ENCODE measurements at regions not wholly inside any gene's neighbourhood (a gene's known extent, or its start where the extent isn't known, plus 50 kb on each side); places are given as distances from the start of the nearest gene placed in this dataset.

DNA sequence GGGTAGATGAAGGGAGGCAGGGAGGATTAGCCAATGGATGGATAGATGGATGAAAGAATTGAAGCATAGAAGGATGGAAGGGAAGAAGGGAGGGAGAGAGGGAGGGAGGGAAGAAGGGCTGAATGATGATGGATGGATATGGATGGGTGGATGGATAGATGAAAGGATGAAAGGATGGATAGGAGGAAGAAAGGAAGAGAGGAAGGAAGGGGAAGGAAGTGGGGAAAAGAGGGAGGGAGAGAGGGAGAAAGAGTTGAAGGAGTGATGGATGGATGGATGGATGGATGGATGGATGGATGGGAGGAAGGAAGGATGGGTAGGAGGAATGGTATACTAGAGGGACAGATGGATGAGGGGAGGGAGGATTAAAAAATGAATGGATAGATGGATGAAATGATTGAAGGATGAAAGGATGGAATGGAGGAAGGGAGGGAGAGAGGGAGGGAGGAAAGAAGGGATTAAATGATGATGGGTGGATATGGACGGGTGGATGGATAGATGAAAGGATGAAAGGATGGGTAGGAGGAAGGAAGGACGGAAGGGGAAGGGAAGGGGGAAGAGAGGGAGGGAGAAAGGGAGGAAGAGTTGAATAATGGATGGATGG lies 145.9 kb downstream of the MN1 start:
- TF ChIP-seq CBX5 (IDR thresholded peaks at IDR 0.05; ENCODE audit: low read depth, low read length): no peak
- no peak for TF ChIP-seq CTCF (IDR thresholded peaks at IDR 0.05; ENCODE audit: control extremely low read depth in 1 of 3, insufficient read depth in 1 of 3, low read depth in 1 of 3, low read length in 3 of 3)
- no peak for TF ChIP-seq POLR2A (IDR thresholded peaks at IDR 0.05; ENCODE audit: control extremely low read depth in 1 of 2, low read depth in 2 of 2, low read length in 2 of 2)
- no peak for TF ChIP-seq CEBPB (IDR thresholded peaks at IDR 0.05; ENCODE audit: low read depth, low read length)
- TF ChIP-seq RNF2 (IDR thresholded peaks at IDR 0.05; ENCODE audit: borderline replicate concordance, low read depth, low read length, missing control alignments, poor library complexity, severe bottlenecking): no peak
- TF ChIP-seq ATF3 (IDR thresholded peaks at IDR 0.05; ENCODE audit: insufficient read depth, low read depth, low read length): no peak

Measured in H1 (cell line).